Stimulated activated naive CD8-positive, alpha-beta T cell treated with anti-CD3 and anti-CD28 coated beads, Interleukin-15, Interleukin-2, amounts not matched to agents 100 ng/mL and 50 ng/mL, for 24 hours (primary cell): ENCODE measurements at regions not wholly inside any gene's neighbourhood (a gene's known extent, or its start where the extent isn't known, plus 50 kb on each side); places are given as distances from the start of the nearest gene placed in this dataset.

Experiments
- H3K27ac Mint-ChIP-seq: one replicate; pipeline ENCODE4 v1.8.0; 2021; ENCODE audit warnings: mild to moderate bottlenecking, mixed read lengths
- H3K27me3 Mint-ChIP-seq: one replicate; pipeline ENCODE4 v1.8.0; 2021; ENCODE audit warnings: mixed read lengths
- H3K36me3 Mint-ChIP-seq: one replicate; pipeline ENCODE4 v1.8.0; 2021; ENCODE audit warnings: low read depth, mixed read lengths
- H3K4me1 Mint-ChIP-seq: one replicate; pipeline ENCODE4 v1.8.0; 2021; ENCODE audit warnings: low read depth, mixed read lengths
- H3K4me3 Mint-ChIP-seq: one replicate; pipeline ENCODE4 v1.8.0; 2021; ENCODE audit warnings: mild to moderate bottlenecking, mixed read lengths
- H3K9me3 Mint-ChIP-seq: one replicate; pipeline ENCODE4 v1.8.0; 2021; ENCODE audit warnings: mixed read lengths

- peaks cover 35% of the 10 kb centered on the region for H3K9me3 Mint-ChIP-seq
- peaks cover 75% of the 10 kb centered on the region for H3K36me3 Mint-ChIP-seq
- peaks cover 88% of the 10 kb centered on the region for H3K4me1 Mint-ChIP-seq
- no peaks in the 10 kb centered on the region for H3K27me3 Mint-ChIP-seq
- H3K27ac Mint-ChIP-seq, result peak overlapping the region; percentile 82
- peak overlapping the region; percentile 18 for H3K4me3 Mint-ChIP-seq
Measured at GRCh38 chr12:47305464-47305863, 225.7 kb upstream of the AMIGO2 start.

- H3K9me3 Mint-ChIP-seq, result peaks cover 24% of the 10 kb centered on the region
- H3K4me1 Mint-ChIP-seq, result peaks cover 85% of the 10 kb centered on the region
- peak overlapping the region; percentile 96 for H3K27ac Mint-ChIP-seq
- H3K4me3 Mint-ChIP-seq, result peak overlapping the region; percentile 19
- H3K36me3 Mint-ChIP-seq, result peaks cover 65% of the 10 kb centered on the region
- H3K27me3 Mint-ChIP-seq, result no peaks in the 10 kb centered on the region
Measured at GRCh38 chr12:47303995-47304560, 224.3 kb upstream of the AMIGO2 start.

GRCh38 chr12:47303207-47303606, 223.4 kb upstream of the AMIGO2 start:
- Mint-ChIP-seq H3K4me1 (peaks cover 85% of the 10 kb centered on the region), H3K9me3 (peaks cover 15% of the 10 kb centered on the region), H3K4me3 (no peak overlapping the region), H3K27ac (peak overlapping the region; percentile 96), H3K36me3 (peaks cover 65% of the 10 kb centered on the region), H3K27me3 (no peaks in the 10 kb centered on the region)

- H3K4me3 Mint-ChIP-seq, result peak overlapping the region; percentile 36
- H3K9me3 Mint-ChIP-seq, result peaks cover 9% of the 10 kb centered on the region
- peaks cover 56% of the 10 kb centered on the region for H3K36me3 Mint-ChIP-seq
- no peaks in the 10 kb centered on the region for H3K27me3 Mint-ChIP-seq
- H3K27ac Mint-ChIP-seq, result peak overlapping the region; percentile 96
- H3K4me1 Mint-ChIP-seq, result peaks cover 84% of the 10 kb centered on the region
Measured at GRCh38 chr12:47302111-47302671, 222.4 kb upstream of the AMIGO2 start.

- H3K4me3 Mint-ChIP-seq, result no peak overlapping the region
- H3K27ac Mint-ChIP-seq, result peak overlapping the region; percentile 95
- no peaks in the 10 kb centered on the region for H3K27me3 Mint-ChIP-seq
- peaks cover 88% of the 10 kb centered on the region for H3K4me1 Mint-ChIP-seq
- no peaks in the 10 kb centered on the region for H3K9me3 Mint-ChIP-seq
- peaks cover 33% of the 10 kb centered on the region for H3K36me3 Mint-ChIP-seq
Measured at GRCh38 chr12:47299586-47299985, 219.8 kb upstream of the AMIGO2 start.

- Mint-ChIP-seq H3K9me3 (no peaks in the 10 kb centered on the region), H3K4me3 (peak overlapping the region; percentile 4), H3K4me1 (peaks cover 74% of the 10 kb centered on the region), H3K27me3 (no peaks in the 10 kb centered on the region), H3K27ac (peak overlapping the region; percentile 95), H3K36me3 (peaks cover 25% of the 10 kb centered on the region)
Measured at GRCh38 chr12:47297993-47298392, 218.2 kb upstream of the AMIGO2 start.

- Mint-ChIP-seq H3K4me3 (no peak overlapping the region), H3K9me3 (no peaks in the 10 kb centered on the region), H3K36me3 (peaks cover 18% of the 10 kb centered on the region), H3K4me1 (peaks cover 63% of the 10 kb centered on the region), H3K27me3 (no peaks in the 10 kb centered on the region), H3K27ac (no peak overlapping the region)
Measured at GRCh38 chr12:47296828-47297227, 217.1 kb upstream of the AMIGO2 start.

GRCh38 chr12:47293406-47293805, 213.6 kb upstream of the AMIGO2 start:
- H3K27ac Mint-ChIP-seq, result no peak overlapping the region
- H3K4me1 Mint-ChIP-seq, result peaks cover 36% of the 10 kb centered on the region
- peaks cover 2% of the 10 kb centered on the region for H3K9me3 Mint-ChIP-seq
- no peaks in the 10 kb centered on the region for H3K27me3 Mint-ChIP-seq
- H3K4me3 Mint-ChIP-seq, result no peak overlapping the region
- H3K36me3 Mint-ChIP-seq, result peaks cover 5% of the 10 kb centered on the region

- no peak overlapping the region for H3K27ac Mint-ChIP-seq
- H3K4me1 Mint-ChIP-seq, result peaks cover 32% of the 10 kb centered on the region
- H3K27me3 Mint-ChIP-seq, result no peaks in the 10 kb centered on the region
- peaks cover 3% of the 10 kb centered on the region for H3K9me3 Mint-ChIP-seq
- peaks cover 5% of the 10 kb centered on the region for H3K36me3 Mint-ChIP-seq
- no peak overlapping the region for H3K4me3 Mint-ChIP-seq
Measured at GRCh38 chr12:47286676-47287075, 206.9 kb upstream of the AMIGO2 start.
